ENCODE measurements at regions not wholly inside any gene's neighbourhood (a gene's known extent, or its start where the extent isn't known, plus 50 kb on each side); places are given as distances from the start of the nearest gene placed in this dataset.

DNA sequence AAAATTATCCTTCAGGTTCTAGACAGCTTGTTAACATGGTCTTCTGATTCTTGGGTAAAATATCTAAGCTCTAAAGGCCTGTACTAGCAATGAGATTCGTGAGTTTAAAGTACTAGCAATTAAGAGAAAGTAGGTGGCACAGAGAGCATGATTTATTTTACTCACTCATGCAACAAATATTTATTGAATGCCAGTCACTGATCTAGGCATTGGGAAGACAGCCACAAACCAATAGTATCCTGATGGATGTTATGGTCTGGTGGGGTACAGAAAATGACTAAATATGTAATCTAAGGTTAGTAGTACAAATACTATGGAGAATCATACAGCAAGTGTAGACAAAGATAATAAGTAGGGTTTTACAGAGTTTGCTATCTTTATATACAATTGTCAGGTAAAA, 751.3 kb downstream of the ZNF385D start:
- TF ChIP-seq CTCF (IDR thresholded peaks at IDR 0.05) (no peak), POLR2A (IDR thresholded peaks at IDR 0.05) (no peak)

Data from testis (tissue), 2 donors.